ENCODE measurements at regions not wholly inside any gene's neighbourhood (a gene's known extent, or its start where the extent isn't known, plus 50 kb on each side); places are given as distances from the start of the nearest gene placed in this dataset.

GRCh38 chr3:5791558-5791957 lies 604.1 kb downstream of the EDEM1 start:
- Histone ChIP-seq H3K27me3 (ENCODE audit: control insufficient read depth, insufficient read depth, low read length, poor library complexity, severe bottlenecking) (no peaks in the 10 kb centered on the region), H3K36me3 (ENCODE audit: control insufficient read depth, insufficient read depth, low read length) (no peaks in the 10 kb centered on the region), H3K27ac (ENCODE audit: low read depth, low read length) (no peak overlapping the region), H3K9me3 (ENCODE audit: control insufficient read depth, low read length) (no peaks in the 10 kb centered on the region), H3K9ac (ENCODE audit: extremely low read depth, low read length, poor library complexity, severe bottlenecking) (no peak overlapping the region), H3K4me3 (ENCODE audit: low read length) (no peak overlapping the region), H3K4me1 (ENCODE audit: control insufficient read depth, insufficient read depth, low read length) (no peaks in the 10 kb centered on the region)
- Mint-ChIP-seq H3K27ac (no peak overlapping the region), H3K4me1 (no peaks in the 10 kb centered on the region), H3K36me3 (ENCODE audit: low read depth) (no peaks in the 10 kb centered on the region), H3K27me3 (ENCODE audit: insufficient read depth) (no peaks in the 10 kb centered on the region), H3K9me3 (peaks cover 6% of the 10 kb centered on the region), H3K4me3 (no peak overlapping the region)
- WGBS, 2 experiments (ENCODE audit: insufficient coverage in 1 of 2, insufficient read length in 1 of 2): no CpG with 5 or more reads among the region's 1 CpG
- DNase-seq: no peak
- TF ChIP-seq, protein P1, sequence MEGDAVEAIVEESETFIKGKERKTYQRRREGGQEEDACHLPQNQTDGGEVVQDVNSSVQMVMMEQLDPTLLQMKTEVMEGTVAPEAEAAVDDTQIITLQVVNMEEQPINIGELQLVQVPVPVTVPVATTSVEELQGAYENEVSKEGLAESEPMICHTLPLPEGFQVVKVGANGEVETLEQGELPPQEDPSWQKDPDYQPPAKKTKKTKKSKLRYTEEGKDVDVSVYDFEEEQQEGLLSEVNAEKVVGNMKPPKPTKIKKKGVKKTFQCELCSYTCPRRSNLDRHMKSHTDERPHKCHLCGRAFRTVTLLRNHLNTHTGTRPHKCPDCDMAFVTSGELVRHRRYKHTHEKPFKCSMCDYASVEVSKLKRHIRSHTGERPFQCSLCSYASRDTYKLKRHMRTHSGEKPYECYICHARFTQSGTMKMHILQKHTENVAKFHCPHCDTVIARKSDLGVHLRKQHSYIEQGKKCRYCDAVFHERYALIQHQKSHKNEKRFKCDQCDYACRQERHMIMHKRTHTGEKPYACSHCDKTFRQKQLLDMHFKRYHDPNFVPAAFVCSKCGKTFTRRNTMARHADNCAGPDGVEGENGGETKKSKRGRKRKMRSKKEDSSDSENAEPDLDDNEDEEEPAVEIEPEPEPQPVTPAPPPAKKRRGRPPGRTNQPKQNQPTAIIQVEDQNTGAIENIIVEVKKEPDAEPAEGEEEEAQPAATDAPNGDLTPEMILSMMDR (conservative IDR thresholded peaks at IDR 0.05): no peak

DNA sequence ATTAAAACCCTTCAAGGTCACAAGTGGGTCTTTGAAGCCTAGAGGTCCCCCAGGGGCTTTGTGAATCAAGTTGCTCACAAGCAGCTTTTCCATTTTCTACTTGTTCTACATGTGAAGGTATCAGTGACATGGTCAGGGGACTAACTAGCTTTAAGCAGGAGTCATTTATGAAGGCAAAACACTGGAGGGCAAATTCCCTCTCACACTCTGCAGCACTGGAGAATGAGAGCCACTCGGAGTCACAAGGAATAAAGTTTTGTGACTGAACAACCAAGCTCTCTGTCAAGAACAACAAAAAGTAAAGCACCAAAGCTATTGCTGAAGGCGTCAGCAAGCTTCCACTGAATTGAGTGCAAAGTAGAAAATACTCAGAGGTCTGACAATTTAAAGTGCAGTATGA lies 609.0 kb downstream of the EDEM1 start:
- H3K27ac ChIP-seq (ENCODE audit: low read depth, low read length): no peak overlapping the region
- no peak overlapping the region for H3K9ac ChIP-seq (ENCODE audit: extremely low read depth, low read length, poor library complexity, severe bottlenecking)
- no peak for DNase-seq
- TF ChIP-seq, protein P1 (conservative IDR thresholded peaks at IDR 0.05): no peak
- H3K9me3 ChIP-seq (ENCODE audit: control insufficient read depth, low read length): no peaks in the 10 kb centered on the region
- H3K27me3 ChIP-seq (ENCODE audit: control insufficient read depth, insufficient read depth, low read length, poor library complexity, severe bottlenecking): no peaks in the 10 kb centered on the region
- Mint-ChIP-seq H3K4me1 (no peaks in the 10 kb centered on the region), H3K27me3 (ENCODE audit: insufficient read depth) (no peaks in the 10 kb centered on the region), H3K27ac (no peak overlapping the region), H3K4me3 (no peak overlapping the region), H3K36me3 (ENCODE audit: low read depth) (no peaks in the 10 kb centered on the region), H3K9me3 (peaks cover 6% of the 10 kb centered on the region)
- H3K4me3 ChIP-seq (ENCODE audit: low read length): no peak overlapping the region
- WGBS, 2 experiments (ENCODE audit: insufficient coverage in 1 of 2, insufficient read length in 1 of 2): 90 to 100% methylated on average over 1 to 2 of the region's 2 CpGs
- H3K36me3 ChIP-seq (ENCODE audit: control insufficient read depth, insufficient read depth, low read length): no peaks in the 10 kb centered on the region
- H3K4me1 ChIP-seq (ENCODE audit: control insufficient read depth, insufficient read depth, low read length): no peaks in the 10 kb centered on the region

GRCh38 chr3:5798809-5799208 lies 611.3 kb downstream of the EDEM1 start:
- TF ChIP-seq, protein P1 (conservative IDR thresholded peaks at IDR 0.05): no peak
- no peaks in the 10 kb centered on the region for H3K27me3 ChIP-seq (ENCODE audit: control insufficient read depth, insufficient read depth, low read length, poor library complexity, severe bottlenecking)
- H3K9ac ChIP-seq (ENCODE audit: extremely low read depth, low read length, poor library complexity, severe bottlenecking): no peak overlapping the region
- no peak overlapping the region for H3K4me3 ChIP-seq (ENCODE audit: low read length)
- no peaks in the 10 kb centered on the region for H3K9me3 ChIP-seq (ENCODE audit: control insufficient read depth, low read length)
- Mint-ChIP-seq H3K4me1 (no peaks in the 10 kb centered on the region), H3K4me3 (no peak overlapping the region), H3K27ac (no peak overlapping the region), H3K27me3 (ENCODE audit: insufficient read depth) (no peaks in the 10 kb centered on the region), H3K9me3 (peaks cover 5% of the 10 kb centered on the region), H3K36me3 (ENCODE audit: low read depth) (no peaks in the 10 kb centered on the region)
- H3K27ac ChIP-seq (ENCODE audit: low read depth, low read length): no peak overlapping the region
- no peaks in the 10 kb centered on the region for H3K36me3 ChIP-seq (ENCODE audit: control insufficient read depth, insufficient read depth, low read length)
- WGBS, 2 experiments (ENCODE audit: insufficient coverage in 1 of 2, insufficient read length in 1 of 2): 94 to 100% methylated on average over 2 of the region's 2 CpGs
- H3K4me1 ChIP-seq (ENCODE audit: control insufficient read depth, insufficient read depth, low read length): no peaks in the 10 kb centered on the region
- no peak for DNase-seq

Data from endodermal cell (in vitro differentiated cells).